Epithelial cell of prostate (primary cell): ENCODE measurements at regions not wholly inside any gene's neighbourhood (a gene's known extent, or its start where the extent isn't known, plus 50 kb on each side); places are given as distances from the start of the nearest gene placed in this dataset.
"Not testable (repeated sequence)": the region's sequence is repeated elsewhere in the genome, so short reads cannot be mapped to it uniquely, and the experiment has no call there.

Experiments
- DNase-seq: peaks from one replicate; pipeline ENCODE4 v3.0.0-alpha.2; 2011; ENCODE audit warnings: low read depth, low spot score
- H3K27ac ChIP-seq: fragments of 450-650 bp; 2 replicates; pipeline ENCODE4 v1.5.1; 2017; ENCODE audit warnings: mild to moderate bottlenecking

DNA sequence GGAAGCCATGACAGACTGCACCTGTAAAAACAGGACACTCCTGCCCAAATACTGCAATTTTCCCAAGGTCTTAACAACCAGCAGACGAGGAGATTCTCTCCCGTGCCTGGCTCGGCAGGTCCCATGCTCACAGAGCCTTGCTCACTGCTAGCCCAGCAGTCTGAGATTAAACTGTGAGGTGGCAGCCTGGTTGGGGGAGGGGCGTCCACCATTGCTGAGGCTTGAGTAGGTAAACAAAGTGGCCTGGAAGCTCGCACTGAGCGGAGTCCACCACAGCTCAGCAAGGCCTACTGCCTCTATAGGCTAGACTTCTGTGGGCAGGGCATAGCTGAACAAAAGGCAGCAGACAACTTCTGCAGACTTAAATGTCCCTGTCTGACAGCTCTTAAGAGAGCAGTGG is 80.3 kb downstream of the ANXA5 start:
- H3K27ac ChIP-seq, DNase-seq: not testable (repeated sequence)

GRCh38 chr4:121614101-121614500 is 82.7 kb downstream of the ANXA5 start:
- no peak for DNase-seq
- H3K27ac ChIP-seq: no peak overlapping the region

DNA sequence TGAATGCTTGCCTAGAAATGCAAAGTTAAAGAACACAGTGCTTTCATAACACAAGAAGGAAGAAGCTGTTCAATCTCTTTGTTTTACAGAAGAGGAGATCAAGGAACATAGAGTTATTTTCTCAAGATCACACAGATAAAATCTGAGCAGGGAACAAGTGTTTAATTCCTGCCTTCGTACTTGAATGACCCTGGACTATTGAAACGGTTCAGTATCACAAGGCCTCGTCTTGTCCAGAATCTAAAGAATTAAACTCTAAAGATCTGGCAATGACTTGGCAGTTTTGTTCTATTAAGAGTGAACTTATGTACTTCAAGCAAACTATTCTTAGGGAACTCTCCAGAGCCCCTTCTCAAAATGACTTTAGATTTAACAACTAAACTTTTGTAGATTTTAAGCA is 97.7 kb downstream of the ANXA5 start:
- DNase-seq: no peak
- no peak overlapping the region for H3K27ac ChIP-seq

DNA sequence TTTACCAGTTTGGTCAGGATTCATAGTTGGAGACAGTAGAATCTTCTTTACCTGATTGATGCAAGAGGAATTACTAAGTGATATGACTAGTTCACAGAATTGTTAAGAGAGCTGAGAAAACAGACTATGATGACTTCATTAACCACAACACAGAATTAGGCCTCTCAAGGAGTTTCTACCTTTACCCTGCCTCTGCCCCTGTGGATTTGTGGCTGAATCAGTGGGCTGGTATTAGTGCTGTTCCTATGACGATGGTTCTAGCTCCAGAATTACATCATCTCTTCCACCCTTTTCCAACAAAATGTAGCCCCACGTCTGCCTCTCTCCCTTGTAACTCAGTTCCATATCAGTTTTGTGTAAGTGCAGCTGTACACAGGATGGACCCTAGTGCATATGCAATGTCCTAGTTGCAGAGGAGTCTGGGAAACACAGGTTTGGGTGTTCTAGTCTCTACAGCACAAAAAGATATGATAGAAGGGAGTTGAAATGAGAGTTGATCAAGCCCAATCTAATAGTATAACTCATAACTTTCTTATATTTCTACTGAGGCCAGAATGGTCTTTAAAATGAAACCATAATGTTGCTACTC is 99.3 kb downstream of the ANXA5 start:
- DNase-seq: peak; percentile 60
- H3K27ac ChIP-seq: peak overlapping the region; percentile 2

- DNase-seq: no peak
- H3K27ac ChIP-seq: no peak overlapping the region
These were observed 101.8 kb downstream of the ANXA5 start for GRCh38 chr4:121594796-121595526.

DNA sequence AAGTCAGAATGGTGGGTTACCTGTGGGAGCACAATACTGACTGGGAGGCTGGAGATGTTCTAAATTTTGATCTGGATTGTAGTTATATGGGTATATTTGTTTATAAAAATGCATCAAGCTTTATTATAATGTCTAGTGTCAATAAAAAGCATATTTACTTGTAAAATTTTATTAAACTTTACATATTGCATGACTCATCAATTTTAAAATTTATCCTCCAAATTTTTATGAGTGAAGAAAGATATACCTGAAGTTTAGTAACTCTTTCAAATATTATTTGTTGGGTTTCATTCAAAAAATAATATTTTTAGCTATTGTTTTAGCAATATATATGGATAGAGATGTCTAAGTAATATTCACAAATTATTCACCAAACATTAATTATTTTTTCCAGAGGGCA is 103.0 kb downstream of the ANXA5 start:
- DNase-seq: no peak
- H3K27ac ChIP-seq: no peak overlapping the region

DNA sequence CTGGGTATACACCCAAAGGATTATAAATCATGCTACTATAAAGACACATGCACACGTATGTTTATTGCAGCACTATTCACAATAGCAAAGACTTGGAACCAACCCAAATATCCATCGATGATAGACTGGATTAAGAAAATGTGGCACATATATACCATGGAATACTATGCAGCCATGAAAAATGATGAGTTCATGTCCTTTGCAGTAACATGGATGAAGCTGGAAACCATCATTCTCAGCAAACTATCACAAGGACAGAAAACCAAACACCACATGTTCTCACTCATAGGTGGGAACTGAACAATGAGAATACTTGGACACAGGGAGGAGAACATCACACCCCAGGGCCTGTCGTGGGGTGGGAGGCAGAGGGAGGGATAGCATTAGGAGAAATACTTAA is 104.5 kb downstream of the ANXA5 start:
- DNase-seq, H3K27ac ChIP-seq: not testable (repeated sequence)

- no peak for DNase-seq
- H3K27ac ChIP-seq: no peak overlapping the region
These were observed 111.9 kb downstream of the ANXA5 start for GRCh38 chr4:121584836-121585235.

DNA sequence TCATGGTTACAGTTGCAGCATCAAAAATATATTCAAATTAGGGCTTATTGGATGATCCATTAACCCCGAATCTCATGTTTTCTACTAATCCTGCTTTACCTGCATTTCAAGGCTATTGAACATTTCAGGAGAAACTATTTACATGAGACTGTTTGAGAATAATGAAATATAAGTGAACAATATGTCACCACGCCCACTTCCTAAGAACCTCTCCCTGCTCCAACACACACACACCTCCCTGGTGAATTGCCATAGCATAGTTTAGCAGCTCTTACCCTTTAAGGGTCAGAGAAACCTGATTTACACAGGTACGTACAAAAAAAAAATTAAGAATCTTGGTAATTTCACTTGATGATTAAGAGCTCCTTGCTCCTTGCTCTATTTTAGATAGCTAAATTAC is 113.4 kb downstream of the ANXA5 start:
- H3K27ac ChIP-seq: no peak overlapping the region
- DNase-seq: no peak

- no peak overlapping the region for H3K27ac ChIP-seq
- no peak for DNase-seq
These were observed 114.5 kb downstream of the ANXA5 start for GRCh38 chr4:121582296-121582695.

DNA sequence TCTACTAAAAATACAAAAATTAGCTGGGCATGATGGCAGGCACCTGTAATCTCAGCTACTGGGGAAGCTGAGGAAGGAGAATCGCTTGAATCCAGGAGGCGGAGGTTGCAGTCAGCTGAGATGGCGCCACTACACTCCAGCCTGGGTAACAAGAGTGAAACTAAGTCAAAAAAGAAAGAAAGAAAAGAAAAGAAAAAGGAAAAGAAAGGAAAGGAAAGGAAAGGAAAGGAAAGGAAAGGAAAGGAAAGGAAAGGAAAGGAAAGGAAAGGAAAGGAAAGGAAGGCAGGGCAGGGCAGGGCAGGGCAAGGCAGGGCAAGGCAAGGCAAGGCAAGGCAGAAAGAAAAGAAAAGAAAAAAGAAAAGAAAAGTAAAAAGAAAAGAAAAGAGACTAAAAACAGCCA is 121.4 kb downstream of the ANXA5 start:
- not testable (repeated sequence) for H3K27ac ChIP-seq, DNase-seq

GRCh38 chr4:121574618-121575017 is 122.2 kb downstream of the ANXA5 start:
- no peak overlapping the region for H3K27ac ChIP-seq
- DNase-seq: no peak

GRCh38 chr4:121567748-121568147 is 129.0 kb downstream of the ANXA5 start:
- H3K27ac ChIP-seq: no peak overlapping the region
- no peak for DNase-seq

DNA sequence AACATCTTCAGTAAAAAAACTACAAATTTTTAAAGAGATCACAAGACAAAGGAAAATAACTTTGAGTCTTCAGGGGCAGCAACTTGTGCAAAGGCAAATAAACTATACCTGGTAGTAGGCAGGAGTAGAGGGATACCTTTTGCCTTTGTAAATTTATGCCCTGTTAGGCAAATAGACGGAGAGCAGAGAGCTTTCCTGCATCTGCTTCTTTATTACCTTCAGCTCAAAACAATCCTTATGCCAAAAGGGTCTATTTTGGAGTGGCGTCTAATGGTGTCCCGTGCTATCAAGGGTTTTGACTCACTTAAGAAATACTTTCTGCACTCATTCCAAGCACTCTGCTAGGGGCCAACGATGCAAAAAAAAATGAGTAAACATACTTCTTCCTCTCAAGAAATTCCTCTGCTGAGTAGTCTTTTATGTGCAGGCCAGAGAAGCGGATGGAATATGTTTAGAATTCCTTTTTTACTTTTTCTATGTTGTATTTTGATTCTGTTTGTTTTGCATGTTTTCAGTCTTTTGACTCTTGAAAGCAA is 131.9 kb downstream of the ANXA5 start:
- H3K27ac ChIP-seq: no peak overlapping the region
- no peak for DNase-seq

DNA sequence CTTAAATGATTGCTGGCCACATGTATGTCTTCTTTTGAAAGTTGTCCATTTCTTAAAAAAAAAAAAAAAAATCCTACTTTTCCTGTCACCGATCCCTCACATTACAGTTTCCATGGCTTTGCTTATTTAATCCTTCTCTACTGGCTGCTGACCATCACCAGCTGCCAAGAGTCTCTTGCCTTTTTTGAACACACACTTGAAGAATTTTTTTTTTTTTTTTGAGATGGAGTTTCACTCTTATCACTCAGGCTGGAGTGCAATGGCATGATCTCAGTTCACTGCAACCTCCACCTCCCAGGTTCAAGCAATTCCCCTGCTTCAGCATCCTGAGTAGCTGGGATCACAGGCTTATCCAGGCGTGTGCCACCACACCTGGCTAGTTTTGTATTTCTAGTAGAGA is 134.0 kb downstream of the ANXA5 start:
- H3K27ac ChIP-seq: no peak overlapping the region
- no peak for DNase-seq

GRCh38 chr4:121555315-121556107 is 141.3 kb downstream of the ANXA5 start:
- H3K27ac ChIP-seq: no peak overlapping the region
- DNase-seq: no peak

DNA sequence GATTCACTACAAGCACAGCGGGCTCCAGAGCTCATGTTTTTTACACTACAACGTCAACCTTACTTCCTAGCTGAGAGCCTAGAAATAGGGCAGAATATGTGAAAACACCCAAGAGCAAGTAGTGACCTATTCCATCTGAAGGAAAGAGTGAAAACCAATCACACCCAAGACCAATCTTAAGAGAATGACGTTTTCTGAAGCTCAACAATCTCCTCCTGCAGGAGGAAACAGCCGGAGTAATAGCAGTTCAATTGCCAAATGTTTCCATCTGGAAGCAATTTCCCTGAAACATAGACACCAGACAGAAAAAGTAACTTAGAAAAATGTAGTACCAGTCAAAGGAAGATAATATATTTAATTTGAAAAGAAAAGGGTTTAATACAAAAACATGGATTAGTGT is 142.4 kb downstream of the ANXA5 start:
- no peak overlapping the region for H3K27ac ChIP-seq
- no peak for DNase-seq

DNA sequence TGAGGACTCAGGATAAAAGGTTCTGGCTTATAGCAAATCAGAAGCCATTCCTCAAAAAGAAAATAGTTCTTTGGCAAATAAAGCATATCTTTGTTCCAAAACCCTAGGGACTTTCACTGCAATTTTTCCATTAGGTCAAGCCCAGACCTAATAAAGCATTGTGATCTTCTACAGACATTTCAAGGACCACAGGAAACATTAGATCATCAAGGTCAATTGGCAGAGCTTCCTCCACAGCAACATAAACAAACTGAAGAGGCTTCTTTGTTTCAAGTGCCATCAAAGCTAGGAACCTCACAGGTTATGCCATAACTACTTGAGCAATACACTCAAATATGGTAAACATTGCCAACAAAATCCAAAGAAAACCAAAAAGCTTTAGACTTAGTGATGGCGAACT is 144.9 kb downstream of the ANXA5 start:
- H3K27ac ChIP-seq: no peak overlapping the region
- no peak for DNase-seq

GRCh38 chr4:121551271-121551670 is 145.5 kb downstream of the ANXA5 start:
- H3K27ac ChIP-seq: no peak overlapping the region

DNA sequence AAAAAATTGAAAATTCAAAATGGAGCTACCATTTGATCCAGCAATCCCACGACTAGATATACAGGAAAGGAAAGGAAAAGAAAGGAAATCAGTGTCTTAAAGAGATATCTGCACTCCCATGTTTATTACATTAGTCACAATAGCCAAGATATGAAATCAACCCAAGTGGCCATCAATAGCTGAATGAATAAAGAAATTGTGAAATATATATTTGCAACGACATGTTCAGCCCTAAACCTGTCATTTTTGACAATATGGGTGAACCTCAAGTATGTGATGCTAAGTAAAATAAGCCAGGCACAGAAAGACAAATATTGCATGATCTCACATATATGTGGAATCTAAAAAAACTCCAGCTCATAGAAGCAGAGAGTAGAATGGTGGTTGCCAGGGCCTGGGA is 155.1 kb downstream of the ANXA5 start:
- DNase-seq: peak; percentile 41
- no peak overlapping the region for H3K27ac ChIP-seq

More at GRCh38 chr4:121551271-121551670, 145.5 kb downstream of the ANXA5 start:
- DNase-seq: no peak

DNA sequence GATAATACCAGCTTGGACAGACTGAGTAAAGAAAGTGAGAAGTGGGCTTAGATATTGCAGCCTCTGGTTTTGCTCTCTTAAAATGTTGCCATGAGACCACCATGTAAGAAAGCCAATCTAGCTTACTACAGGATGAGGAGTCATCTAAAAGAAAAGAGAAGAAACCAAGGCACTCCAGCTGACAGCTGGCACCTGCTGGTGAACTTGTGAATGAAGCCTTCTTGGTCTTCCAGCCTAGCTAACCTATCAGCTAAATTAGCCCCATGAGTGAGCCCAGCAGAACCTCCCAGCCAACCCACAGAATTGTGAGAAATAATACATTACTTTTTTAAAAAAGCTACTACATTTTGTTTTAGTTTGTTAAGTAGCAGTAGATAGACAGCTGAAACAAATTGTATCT is 154.5 kb upstream of the QRFPR start:
- no peak overlapping the region for H3K27ac ChIP-seq
- DNase-seq: no peak
